Pons (tissue), 1 donor: ENCODE measurements at regions not wholly inside any gene's neighbourhood (a gene's known extent, or its start where the extent isn't known, plus 50 kb on each side); places are given as distances from the start of the nearest gene placed in this dataset.
"Not testable (repeated sequence)": the region's sequence is repeated elsewhere in the genome, so short reads cannot be mapped to it uniquely, and the experiment has no call there.

Source experiments
- DNase-seq: peaks from one replicate; pipeline ENCODE4 v3.0.0-alpha.2; 2016; ENCODE audit warnings: low spot score

- no peak for DNase-seq
Observed at GRCh38 chr6:9831783-9832182, 583.1 kb downstream of the TFAP2A start.

GRCh38 chr6:9830808-9831207 is 584.1 kb downstream of the TFAP2A start:
- DNase-seq: no peak

GRCh38 chr6:9825526-9825925 is 589.3 kb downstream of the TFAP2A start:
- no peak for DNase-seq

- DNase-seq: not testable (repeated sequence)
Observed at GRCh38 chr6:9810727-9811126, 604.1 kb downstream of the TFAP2A start.

GRCh38 chr6:9810286-9810685 is 604.6 kb downstream of the TFAP2A start:
- DNase-seq: no peak

GRCh38 chr6:9806195-9806594 is 608.7 kb downstream of the TFAP2A start:
- no peak for DNase-seq

- no peak for DNase-seq
Observed at GRCh38 chr6:9801249-9801754, 613.6 kb downstream of the TFAP2A start.

- no peak for DNase-seq
Observed at GRCh38 chr6:9799582-9799981, 615.3 kb downstream of the TFAP2A start.

GRCh38 chr6:9796827-9797226 is 618.0 kb downstream of the TFAP2A start:
- DNase-seq: no peak

GRCh38 chr6:9795880-9796279 is 619.0 kb downstream of the TFAP2A start:
- no peak for DNase-seq

- DNase-seq: no peak
Observed at GRCh38 chr6:9789201-9789600, 625.7 kb downstream of the TFAP2A start.

GRCh38 chr6:9784786-9785185 is 630.1 kb downstream of the TFAP2A start:
- no peak for DNase-seq

GRCh38 chr6:9783567-9783966 is 631.3 kb downstream of the TFAP2A start:
- DNase-seq: no peak

- no peak for DNase-seq
Observed at GRCh38 chr6:9766240-9766915, 648.5 kb downstream of the TFAP2A start.

- no peak for DNase-seq
Observed at GRCh38 chr6:9761220-9761619, 653.7 kb downstream of the TFAP2A start.

- DNase-seq: no peak
Observed at GRCh38 chr6:9754515-9754914, 660.4 kb downstream of the TFAP2A start.

GRCh38 chr6:9745966-9746365 is 668.9 kb downstream of the TFAP2A start:
- DNase-seq: no peak

GRCh38 chr6:9745476-9745875 is 669.4 kb downstream of the TFAP2A start:
- DNase-seq: no peak

GRCh38 chr6:9744119-9744518 is 670.8 kb downstream of the TFAP2A start:
- no peak for DNase-seq

GRCh38 chr6:9732056-9732455 is 682.8 kb downstream of the TFAP2A start:
- peak; percentile 45 for DNase-seq

- DNase-seq: not testable (repeated sequence)
Observed at GRCh38 chr6:9725776-9726175, 689.1 kb downstream of the TFAP2A start.

GRCh38 chr6:9717568-9717967 is 697.3 kb downstream of the TFAP2A start:
- DNase-seq: no peak

- no peak for DNase-seq
Observed at GRCh38 chr6:9711365-9711764, 703.5 kb downstream of the TFAP2A start.

GRCh38 chr6:9710574-9710973 is 704.3 kb downstream of the TFAP2A start:
- no peak for DNase-seq
